Brain microvascular endothelial cell (primary cell): ENCODE measurements at regions not wholly inside any gene's neighbourhood (a gene's known extent, or its start where the extent isn't known, plus 50 kb on each side); places are given as distances from the start of the nearest gene placed in this dataset.

Experiments
- DNase-seq: peaks from one replicate; pipeline ENCODE4 v3.0.0-alpha.2; 2020
- H3K27ac ChIP-seq: fragments of 250-450 bp; sonication (Bioruptor Pico); 2 replicates; pipeline ENCODE4 v1.5.1; 2020; ENCODE audit warnings: mild to moderate bottlenecking, moderate library complexity
- H3K27me3 ChIP-seq: fragments of 250-450 bp; sonication (Bioruptor Pico); replicated peaks from 2 replicates; pipeline ENCODE4 v1.5.1; 2020; ENCODE audit warnings: mild to moderate bottlenecking
- H3K36me3 ChIP-seq: fragments of 250-450 bp; sonication (Bioruptor Pico); replicated peaks from 2 replicates; pipeline ENCODE4 v1.5.1; 2020; ENCODE audit warnings: mild to moderate bottlenecking
- H3K4me3 ChIP-seq: 2 replicates; pipeline ENCODE4 v1.5.1; 2011; ENCODE audit warnings: low read depth, mild to moderate bottlenecking, control low read depth, low read length, moderate library complexity
- CTCF ChIP-seq: IDR thresholded peaks from 2 replicates; pipeline ENCODE4 v1.5.1; 2011; ENCODE audit warnings: low read depth, mild to moderate bottlenecking, moderate library complexity, low read length, control low read depth, inconsistent platforms; ENCODE audit errors: missing control alignments
- in situ Hi-C: cut with HindIII; loops from 2 replicates; pipeline ENCODE4 v1.10.0; 2017; ENCODE audit warnings: low sequenced_read_pairs, low pct_ligation_motif_present

GRCh38 chr3:25007974-25008658 is 419.9 kb upstream of the RARB start:
- no peak for TF ChIP-seq CTCF
- in situ Hi-C loops = no loop called here
- Histone ChIP-seq H3K27ac (no peak overlapping the region), H3K27me3 (no peaks in the 10 kb centered on the region), H3K36me3 (no peaks in the 10 kb centered on the region), H3K4me3 (no peak overlapping the region)
- DNase-seq = peak; percentile 23

DNA sequence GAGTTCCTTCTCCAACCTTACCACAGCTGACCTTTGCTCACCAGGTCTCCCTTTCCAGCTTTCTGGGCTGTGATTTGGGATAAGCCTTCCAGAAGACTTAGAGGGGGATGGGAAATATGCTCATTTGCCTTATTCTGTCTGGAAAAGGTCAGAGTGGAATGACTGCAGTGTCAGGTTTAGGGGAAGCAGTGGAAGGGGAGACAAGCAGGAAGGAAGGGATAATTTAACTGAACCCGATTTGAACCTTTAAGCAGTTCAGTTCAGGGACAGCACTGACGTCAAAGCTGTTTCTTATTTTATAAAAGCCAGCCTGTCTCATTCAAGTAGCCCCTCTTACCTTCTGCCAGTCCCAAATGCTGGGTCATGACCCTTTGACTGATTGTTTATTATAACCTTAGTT is 418.4 kb upstream of the RARB start:
- H3K4me3 ChIP-seq = no peak overlapping the region
- in situ Hi-C loops = no loop called here
- no peaks in the 10 kb centered on the region for H3K27me3 ChIP-seq
- no peak overlapping the region for H3K27ac ChIP-seq
- H3K36me3 ChIP-seq = no peaks in the 10 kb centered on the region
- no peak for TF ChIP-seq CTCF
- DNase-seq = no peak

DNA sequence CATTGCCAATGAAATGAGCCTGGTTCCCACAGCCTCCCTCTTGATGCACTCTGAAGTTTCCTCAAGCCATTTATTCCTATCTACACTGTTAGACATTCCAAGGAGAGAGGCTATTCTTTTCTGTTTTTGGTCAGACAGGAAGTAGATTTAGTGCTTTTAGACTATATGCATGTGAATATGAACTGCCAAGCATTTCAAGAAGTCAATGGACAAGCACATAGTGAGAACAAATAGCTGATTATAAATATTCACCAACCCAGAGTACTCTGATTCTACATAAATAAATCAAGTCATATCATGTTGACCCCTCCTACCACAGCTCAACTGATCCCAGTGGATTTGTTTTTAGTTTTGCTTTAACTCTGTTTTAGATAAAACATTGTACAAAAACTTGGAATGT is 412.5 kb upstream of the RARB start:
- TF ChIP-seq CTCF = no peak
- in situ Hi-C loops = no loop called here

DNA sequence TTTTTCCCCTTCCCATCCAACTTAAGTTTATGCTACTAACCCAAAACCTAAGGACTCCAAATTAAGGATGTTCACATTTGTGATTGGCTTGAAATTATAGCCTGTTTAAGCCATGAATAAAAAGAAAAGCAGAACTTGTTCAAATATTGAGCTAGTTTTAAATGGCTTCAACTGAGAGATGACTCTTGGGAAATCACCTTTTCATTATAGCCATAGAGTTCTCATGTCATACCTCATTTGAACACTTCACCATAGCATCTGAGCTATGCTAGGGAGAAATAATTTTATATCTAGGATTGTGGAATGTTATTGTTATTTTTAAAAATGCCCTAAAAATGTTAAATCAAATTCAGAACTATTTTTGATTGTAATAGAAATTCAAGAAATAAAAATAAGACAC is 409.2 kb upstream of the RARB start:
- no peak for DNase-seq
- no peak for TF ChIP-seq CTCF
- H3K4me3 ChIP-seq = no peak overlapping the region
- H3K27me3 ChIP-seq = no peaks in the 10 kb centered on the region
- no peaks in the 10 kb centered on the region for H3K36me3 ChIP-seq
- H3K27ac ChIP-seq = no peak overlapping the region
- in situ Hi-C loops = no loop called here

More for the DNA sequence above, 412.5 kb upstream of the RARB start:
- H3K4me3 ChIP-seq = no peak overlapping the region
- H3K27ac ChIP-seq = no peak overlapping the region
- H3K27me3 ChIP-seq = no peaks in the 10 kb centered on the region
- H3K36me3 ChIP-seq = no peaks in the 10 kb centered on the region
- no peak for DNase-seq

- no peak overlapping the region for H3K4me3 ChIP-seq
- no peak overlapping the region for H3K27ac ChIP-seq
- in situ Hi-C loops = no loop called here
- no peak for TF ChIP-seq CTCF
- no peak for DNase-seq
- no peaks in the 10 kb centered on the region for H3K36me3 ChIP-seq
- H3K27me3 ChIP-seq = no peaks in the 10 kb centered on the region
These were observed 408.6 kb upstream of the RARB start for GRCh38 chr3:25019506-25019905.

- in situ Hi-C loops = no loop called here
- H3K27ac ChIP-seq = no peak overlapping the region
These were observed 406.2 kb upstream of the RARB start for GRCh38 chr3:25021816-25022215.

More at GRCh38 chr3:25021816-25022215, 406.2 kb upstream of the RARB start:
- peak; percentile 49 for DNase-seq
- Histone ChIP-seq H3K27me3 (no peaks in the 10 kb centered on the region), H3K36me3 (no peaks in the 10 kb centered on the region), H3K4me3 (no peak overlapping the region)
- TF ChIP-seq CTCF = peak; percentile 71
